ENCODE measurements at regions not wholly inside any gene's neighbourhood (a gene's known extent, or its start where the extent isn't known, plus 50 kb on each side); places are given as distances from the start of the nearest gene placed in this dataset.

DNA sequence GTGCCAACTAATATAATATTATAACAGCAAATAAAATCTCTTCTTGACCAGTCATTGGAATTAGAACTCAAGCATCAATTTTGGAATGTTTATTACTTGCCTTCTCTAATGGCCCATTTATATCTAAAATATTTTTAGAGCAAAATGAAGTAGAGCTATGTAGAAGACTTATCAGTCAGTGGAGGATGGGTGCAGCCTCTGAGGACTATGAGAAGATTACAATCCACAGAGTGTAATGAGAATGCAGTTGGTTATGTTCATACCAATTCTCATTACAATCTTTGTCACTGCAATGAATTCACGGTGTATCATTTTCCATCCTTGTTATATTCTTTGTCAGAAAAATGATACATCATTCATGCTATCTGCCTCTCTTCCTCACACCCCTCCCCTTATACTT lies 878.1 kb downstream of the CENPC start:
- TF ChIP-seq, protein P1, sequence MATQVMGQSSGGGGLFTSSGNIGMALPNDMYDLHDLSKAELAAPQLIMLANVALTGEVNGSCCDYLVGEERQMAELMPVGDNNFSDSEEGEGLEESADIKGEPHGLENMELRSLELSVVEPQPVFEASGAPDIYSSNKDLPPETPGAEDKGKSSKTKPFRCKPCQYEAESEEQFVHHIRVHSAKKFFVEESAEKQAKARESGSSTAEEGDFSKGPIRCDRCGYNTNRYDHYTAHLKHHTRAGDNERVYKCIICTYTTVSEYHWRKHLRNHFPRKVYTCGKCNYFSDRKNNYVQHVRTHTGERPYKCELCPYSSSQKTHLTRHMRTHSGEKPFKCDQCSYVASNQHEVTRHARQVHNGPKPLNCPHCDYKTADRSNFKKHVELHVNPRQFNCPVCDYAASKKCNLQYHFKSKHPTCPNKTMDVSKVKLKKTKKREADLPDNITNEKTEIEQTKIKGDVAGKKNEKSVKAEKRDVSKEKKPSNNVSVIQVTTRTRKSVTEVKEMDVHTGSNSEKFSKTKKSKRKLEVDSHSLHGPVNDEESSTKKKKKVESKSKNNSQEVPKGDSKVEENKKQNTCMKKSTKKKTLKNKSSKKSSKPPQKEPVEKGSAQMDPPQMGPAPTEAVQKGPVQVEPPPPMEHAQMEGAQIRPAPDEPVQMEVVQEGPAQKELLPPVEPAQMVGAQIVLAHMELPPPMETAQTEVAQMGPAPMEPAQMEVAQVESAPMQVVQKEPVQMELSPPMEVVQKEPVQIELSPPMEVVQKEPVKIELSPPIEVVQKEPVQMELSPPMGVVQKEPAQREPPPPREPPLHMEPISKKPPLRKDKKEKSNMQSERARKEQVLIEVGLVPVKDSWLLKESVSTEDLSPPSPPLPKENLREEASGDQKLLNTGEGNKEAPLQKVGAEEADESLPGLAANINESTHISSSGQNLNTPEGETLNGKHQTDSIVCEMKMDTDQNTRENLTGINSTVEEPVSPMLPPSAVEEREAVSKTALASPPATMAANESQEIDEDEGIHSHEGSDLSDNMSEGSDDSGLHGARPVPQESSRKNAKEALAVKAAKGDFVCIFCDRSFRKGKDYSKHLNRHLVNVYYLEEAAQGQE (IDR thresholded peaks at IDR 0.05; ENCODE audit: low read depth): no peak
- no peak for TF ChIP-seq FOXM1 (IDR thresholded peaks at IDR 0.05; ENCODE audit: borderline replicate concordance, low read depth)
- no peak for TF ChIP-seq TCF12 (IDR thresholded peaks at IDR 0.05; ENCODE audit: low read depth)
- TF ChIP-seq ZBTB7A (IDR thresholded peaks at IDR 0.05; ENCODE audit: low read depth): no peak
- TF ChIP-seq CREB1 (IDR thresholded peaks at IDR 0.05; ENCODE audit: low read depth): no peak
- no peak for TF ChIP-seq CEBPB (IDR thresholded peaks at IDR 0.05)

DNA sequence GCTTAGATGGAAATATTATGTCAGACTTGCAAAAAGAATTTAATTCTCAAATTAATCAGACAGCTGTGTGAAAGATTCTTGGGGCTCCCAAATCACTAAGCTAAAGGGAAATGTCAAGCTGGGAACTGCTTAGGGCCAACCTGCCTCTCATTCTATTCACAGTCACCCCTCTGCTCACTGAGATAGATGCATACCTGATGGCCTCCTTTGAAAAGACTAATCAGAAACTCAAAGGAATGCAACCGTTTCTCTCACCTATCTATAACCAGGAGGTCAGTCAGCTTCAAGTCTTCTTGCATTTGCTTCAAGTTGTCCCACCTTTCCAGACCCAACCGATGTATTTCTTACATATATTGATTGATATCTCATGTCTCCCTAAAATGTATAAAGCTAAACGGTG lies 882.7 kb downstream of the CENPC start:
- TF ChIP-seq YY1 (IDR thresholded peaks at IDR 0.05; ENCODE audit: low read depth) (no peak), ZBTB7A (IDR thresholded peaks at IDR 0.05; ENCODE audit: low read depth) (no peak), CEBPB (IDR thresholded peaks at IDR 0.05) (no peak), FOXM1 (IDR thresholded peaks at IDR 0.05; ENCODE audit: borderline replicate concordance, low read depth) (no peak)
- TF ChIP-seq, protein P2, sequence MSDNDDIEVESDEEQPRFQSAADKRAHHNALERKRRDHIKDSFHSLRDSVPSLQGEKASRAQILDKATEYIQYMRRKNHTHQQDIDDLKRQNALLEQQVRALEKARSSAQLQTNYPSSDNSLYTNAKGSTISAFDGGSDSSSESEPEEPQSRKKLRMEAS (IDR thresholded peaks at IDR 0.05): no peak
- TF ChIP-seq, protein P3, sequence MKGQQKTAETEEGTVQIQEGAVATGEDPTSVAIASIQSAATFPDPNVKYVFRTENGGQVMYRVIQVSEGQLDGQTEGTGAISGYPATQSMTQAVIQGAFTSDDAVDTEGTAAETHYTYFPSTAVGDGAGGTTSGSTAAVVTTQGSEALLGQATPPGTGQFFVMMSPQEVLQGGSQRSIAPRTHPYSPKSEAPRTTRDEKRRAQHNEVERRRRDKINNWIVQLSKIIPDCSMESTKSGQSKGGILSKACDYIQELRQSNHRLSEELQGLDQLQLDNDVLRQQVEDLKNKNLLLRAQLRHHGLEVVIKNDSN (IDR thresholded peaks at IDR 0.05): no peak

DNA sequence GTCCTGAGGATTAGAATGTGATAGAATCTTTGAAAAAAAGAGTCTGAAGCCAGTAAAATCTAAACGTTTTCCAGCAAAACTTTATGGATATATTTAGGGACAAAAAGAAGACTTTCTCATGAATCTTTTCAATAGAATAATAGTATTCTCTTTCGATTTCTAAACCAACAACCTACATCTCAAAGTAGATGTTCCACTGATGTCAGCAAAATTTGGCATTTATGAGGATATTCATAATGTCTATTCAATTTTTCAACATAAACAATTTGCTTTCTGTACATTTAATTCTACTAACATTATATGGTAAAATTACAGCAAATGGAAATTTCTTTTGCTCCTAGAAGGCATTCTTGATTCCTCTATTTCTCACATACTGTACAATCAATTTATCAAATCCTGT lies 886.5 kb downstream of the CENPC start:
- TF ChIP-seq, protein P2 (IDR thresholded peaks at IDR 0.05): no peak
- TF ChIP-seq RAD21 (IDR thresholded peaks at IDR 0.05; ENCODE audit: low read depth) (no peak), EP300 (IDR thresholded peaks at IDR 0.05; ENCODE audit: borderline replicate concordance) (no peak), NFIC (IDR thresholded peaks at IDR 0.05) (no peak), EGR1 (IDR thresholded peaks at IDR 0.05) (no peak), FOXM1 (IDR thresholded peaks at IDR 0.05; ENCODE audit: borderline replicate concordance, low read depth) (no peak), YY1 (IDR thresholded peaks at IDR 0.05; ENCODE audit: low read depth) (no peak), CREB1 (IDR thresholded peaks at IDR 0.05; ENCODE audit: low read depth) (no peak), TCF12 (IDR thresholded peaks at IDR 0.05; ENCODE audit: low read depth) (no peak), TEAD4 (IDR thresholded peaks at IDR 0.05) (no peak)
- TF ChIP-seq, protein P1 (IDR thresholded peaks at IDR 0.05; ENCODE audit: low read depth): no peak

DNA sequence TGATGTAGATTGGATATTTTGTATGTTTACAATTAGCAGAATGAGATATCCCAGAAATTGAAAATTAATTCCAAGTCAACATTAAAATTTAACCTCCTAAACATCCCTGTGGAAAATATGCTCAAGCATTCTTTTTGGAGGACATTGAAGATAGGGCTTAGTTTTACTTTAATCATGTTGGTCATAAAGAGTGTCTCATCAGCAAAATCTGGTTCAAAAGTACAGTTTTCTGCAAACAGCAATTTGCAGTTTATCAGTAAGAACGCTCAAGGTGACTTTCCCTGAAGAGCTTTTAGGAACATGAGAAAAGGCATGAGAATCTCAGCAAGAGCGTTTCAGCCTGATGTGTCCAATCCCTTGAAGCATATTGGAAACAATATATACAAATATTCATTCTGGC lies 889.8 kb downstream of the CENPC start:
- TF ChIP-seq ZBTB7A (IDR thresholded peaks at IDR 0.05; ENCODE audit: low read depth) (no peak), TAF1 (IDR thresholded peaks at IDR 0.05; ENCODE audit: low read depth) (no peak)

DNA sequence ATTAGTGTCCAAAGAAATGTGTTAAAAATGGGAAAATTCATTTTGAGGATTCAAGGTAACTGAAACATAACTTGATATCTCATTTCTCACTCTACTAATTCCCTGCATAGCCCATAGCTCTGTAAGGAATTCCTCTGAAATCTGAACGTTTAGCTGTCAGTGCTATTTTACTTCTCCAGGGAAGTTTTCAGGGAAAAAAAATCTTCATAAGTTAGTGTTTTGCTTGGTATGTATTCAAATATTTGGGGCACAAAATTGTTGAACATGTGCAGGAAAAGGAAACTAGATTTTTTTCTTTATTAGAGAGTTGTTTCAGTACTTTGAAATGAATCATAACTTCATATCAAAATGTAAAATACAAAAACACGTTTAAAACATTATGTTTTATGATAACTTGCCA lies 891.4 kb downstream of the CENPC start:
- TF ChIP-seq YY1 (IDR thresholded peaks at IDR 0.05; ENCODE audit: low read depth) (no peak), TAF1 (IDR thresholded peaks at IDR 0.05; ENCODE audit: low read depth) (no peak), ZBTB7A (IDR thresholded peaks at IDR 0.05; ENCODE audit: low read depth) (no peak), EGR1 (IDR thresholded peaks at IDR 0.05) (no peak), TCF12 (IDR thresholded peaks at IDR 0.05; ENCODE audit: low read depth) (no peak), CREB1 (IDR thresholded peaks at IDR 0.05; ENCODE audit: low read depth) (no peak), FOXM1 (IDR thresholded peaks at IDR 0.05; ENCODE audit: borderline replicate concordance, low read depth) (no peak), TEAD4 (IDR thresholded peaks at IDR 0.05) (no peak), NFIC (IDR thresholded peaks at IDR 0.05) (no peak), CEBPB (IDR thresholded peaks at IDR 0.05) (no peak), EP300 (IDR thresholded peaks at IDR 0.05; ENCODE audit: borderline replicate concordance) (no peak), RAD21 (IDR thresholded peaks at IDR 0.05; ENCODE audit: low read depth) (no peak)
- TF ChIP-seq, protein P3 (IDR thresholded peaks at IDR 0.05): no peak
- TF ChIP-seq, protein P2 (IDR thresholded peaks at IDR 0.05): no peak
- TF ChIP-seq, protein P1 (IDR thresholded peaks at IDR 0.05; ENCODE audit: low read depth): no peak
